ENCODE measurements at regions not wholly inside any gene's neighbourhood (a gene's known extent, or its start where the extent isn't known, plus 50 kb on each side); places are given as distances from the start of the nearest gene placed in this dataset.

GRCh38 chr1:31487143-31487542 lies 74.1 kb downstream of the SERINC2 start:
- Histone ChIP-seq H3K27me3 (ENCODE audit: control insufficient read depth in 1 of 2, insufficient read depth in 2 of 2, low read length in 2 of 2) (peaks cover 0 to 7% of the 10 kb centered on the region in 2 experiments; a peak in 2 of 5 replicates), H3K79me2 (ENCODE audit: insufficient read depth, low read length) (no peaks in the 10 kb centered on the region), H3K36me3 (replicated peaks in 1 of 2; ENCODE audit: control insufficient read depth in 1 of 2, insufficient read depth in 2 of 2, low read length in 2 of 2) (no peaks in the 10 kb centered on the region), H2AFZ (ENCODE audit: low read length) (no peak overlapping the region), H4K20me1 (ENCODE audit: insufficient read depth, low read length) (no peaks in the 10 kb centered on the region), H3K9ac (ENCODE audit: insufficient read depth, low read depth, low read length) (no peak overlapping the region), H3K4me1 (ENCODE audit: insufficient read depth, low read length) (peaks cover 43% of the 10 kb centered on the region), H3K9me3 (ENCODE audit: low read length) (no peaks in the 10 kb centered on the region), H3K27ac (ENCODE audit: extremely low read length, insufficient read depth, low read length) (no peak overlapping the region), H3K4me3 (replicated peaks in 1 of 3; ENCODE audit: insufficient read depth in 1 of 3, low read depth in 2 of 3, low read length in 3 of 3) (peak overlapping the region in 2 of 3 experiments; percentile 27 to 36; a peak in 2 of 6 replicates), H3K4me2 (ENCODE audit: low read depth, low read length) (peak overlapping the region; percentile 56)
- ChIA-PET CTCF (ENCODE audit: low intra/inter-chr PET ratio, low total read pairs) (no interaction called here), POLR2A (interaction anchor here (1.2 kb wide), 1 partner anchor 24 kb away, joined by 4 read pairs; no protein-coding TSS in a partner anchor)
- TF ChIP-seq DNMT3B (CRISPR knock-in tag; conservative IDR thresholded peaks at IDR 0.05) = no peak
- no peak for TF ChIP-seq GMEB2 (CRISPR knock-in tag; IDR thresholded peaks at IDR 0.05; ENCODE audit: low read depth)
- 0 out of 2 replicates have a peak, but pooled peaks have one; percentile 10 for TF ChIP-seq SAP130 (CRISPR knock-in tag; IDR thresholded peaks at IDR 0.05; ENCODE audit: low read depth)
- no peak for TF ChIP-seq EHMT2 (IDR thresholded peaks at IDR 0.05; ENCODE audit: borderline replicate concordance, low read depth, low read length)
- no peak for TF ChIP-seq SNAPC2 (CRISPR knock-in tag; IDR thresholded peaks at IDR 0.05)
- TF ChIP-seq ZNF879 (CRISPR knock-in tag; IDR thresholded peaks at IDR 0.05) = no peak
- no peak for TF ChIP-seq FIP1L1 (IDR thresholded peaks at IDR 0.05; ENCODE audit: borderline replicate concordance, insufficient read depth, low read depth, low read length)
- TF ChIP-seq ZNF670 (CRISPR knock-in tag; IDR thresholded peaks at IDR 0.05; ENCODE audit: borderline replicate concordance) = 0 out of 2 replicates have a peak, but pooled peaks have one; percentile 20
- TF ChIP-seq ELK4 (CRISPR knock-in tag; IDR thresholded peaks at IDR 0.05; ENCODE audit: borderline replicate concordance) = no peak
- in situ Hi-C loops (cut with HindIII; ENCODE audit: extremely low pct_ligation_motif_present, low pct_unique_long_range_greater_than_20kb) = no loop called here
- ATAC-seq (no peak), FAIRE-seq (no peak), DNase-seq (ENCODE audit: low spot score) (no peak)
- WGBS (ENCODE audit: low lambda C conversion rate) = 47% methylated on average over 3 of the region's 3 CpGs
- intact Hi-C loops (cut with micrococcal nuclease; ENCODE audit: unreplicated experiment) = no loop called here
- BruUV-seq (replicated peaks) = no TSS peak

All from HepG2 (cell line).